Parathyroid adenoma (tissue), 2 donors: ENCODE measurements at regions not wholly inside any gene's neighbourhood (a gene's known extent, or its start where the extent isn't known, plus 50 kb on each side); places are given as distances from the start of the nearest gene placed in this dataset.

Experiments used
- H2AFZ ChIP-seq: fragments of 300-600 bp; sonication (generic); one replicate; pipeline ENCODE4 v1.7.0; 2017; ENCODE audit warnings: antibody characterized with exemption, mild to moderate bottlenecking
- H3K27ac ChIP-seq: fragments of 300-600 bp; sonication (generic); one replicate; pipeline ENCODE4 v1.7.0; 2017
- H3K27me3 ChIP-seq: fragments of 300-600 bp; sonication (generic); one replicate; pipeline ENCODE4 v1.7.0; 2017; ENCODE audit warnings: low read length; ENCODE audit not compliant: control insufficient read depth, insufficient read depth
- H3K36me3 ChIP-seq: fragments of 300-600 bp; sonication (generic); one replicate; pipeline ENCODE4 v1.7.0; 2017; ENCODE audit warnings: low read length; ENCODE audit not compliant: control insufficient read depth, insufficient read depth
- H3K4me1 ChIP-seq: fragments of 300-600 bp; sonication (generic); one replicate; pipeline ENCODE4 v1.7.0; 2017; ENCODE audit warnings: control low read depth
- H3K4me2 ChIP-seq: fragments of 300-600 bp; sonication (generic); one replicate; pipeline ENCODE4 v1.7.0; 2017; ENCODE audit warnings: low read length
- H3K4me3 ChIP-seq: fragments of 300-600 bp; sonication (generic); one replicate; pipeline ENCODE4 v1.7.0; 2017; ENCODE audit warnings: low read depth, low read length
- H3K79me2 ChIP-seq: fragments of 300-600 bp; sonication (generic); one replicate; pipeline ENCODE4 v1.7.0; 2017; ENCODE audit warnings: control low read depth
- H3K9ac ChIP-seq: fragments of 300-600 bp; sonication (generic); one replicate; pipeline ENCODE4 v1.7.0; 2017; ENCODE audit warnings: mild to moderate bottlenecking
- H3K9me3 ChIP-seq: fragments of 300-600 bp; sonication (generic); one replicate; pipeline ENCODE4 v1.7.0; 2017; ENCODE audit warnings: low read length; ENCODE audit not compliant: control insufficient read depth
- TF ChIP-seq, protein P1 (sequence below): fragments of 300-600 bp; sonication (generic); IDR thresholded peaks from one replicate; pipeline ENCODE4 v1.7.0; 2017; ENCODE audit warnings: antibody characterized with exemption, mild to moderate bottlenecking
- donor health status: primary hyperparathyroidism.

- Histone ChIP-seq H3K4me2 (no peak overlapping the region), H2AFZ (no peak overlapping the region), H3K27ac (no peak overlapping the region), H3K4me3 (no peak overlapping the region), H3K9me3 (no peaks in the 10 kb centered on the region), H3K4me1 (no peaks in the 10 kb centered on the region), H3K36me3 (no peaks in the 10 kb centered on the region), H3K27me3 (no peaks in the 10 kb centered on the region), H3K9ac (no peak overlapping the region), H3K79me2 (no peaks in the 10 kb centered on the region)
- TF ChIP-seq, protein P1, sequence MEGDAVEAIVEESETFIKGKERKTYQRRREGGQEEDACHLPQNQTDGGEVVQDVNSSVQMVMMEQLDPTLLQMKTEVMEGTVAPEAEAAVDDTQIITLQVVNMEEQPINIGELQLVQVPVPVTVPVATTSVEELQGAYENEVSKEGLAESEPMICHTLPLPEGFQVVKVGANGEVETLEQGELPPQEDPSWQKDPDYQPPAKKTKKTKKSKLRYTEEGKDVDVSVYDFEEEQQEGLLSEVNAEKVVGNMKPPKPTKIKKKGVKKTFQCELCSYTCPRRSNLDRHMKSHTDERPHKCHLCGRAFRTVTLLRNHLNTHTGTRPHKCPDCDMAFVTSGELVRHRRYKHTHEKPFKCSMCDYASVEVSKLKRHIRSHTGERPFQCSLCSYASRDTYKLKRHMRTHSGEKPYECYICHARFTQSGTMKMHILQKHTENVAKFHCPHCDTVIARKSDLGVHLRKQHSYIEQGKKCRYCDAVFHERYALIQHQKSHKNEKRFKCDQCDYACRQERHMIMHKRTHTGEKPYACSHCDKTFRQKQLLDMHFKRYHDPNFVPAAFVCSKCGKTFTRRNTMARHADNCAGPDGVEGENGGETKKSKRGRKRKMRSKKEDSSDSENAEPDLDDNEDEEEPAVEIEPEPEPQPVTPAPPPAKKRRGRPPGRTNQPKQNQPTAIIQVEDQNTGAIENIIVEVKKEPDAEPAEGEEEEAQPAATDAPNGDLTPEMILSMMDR = no peak
These were observed 172.4 kb upstream of the KCNH7 start for GRCh38 chr2:163011000-163011399.

- TF ChIP-seq, protein P1 = no peak
- H2AFZ ChIP-seq = no peak overlapping the region
- H3K27me3 ChIP-seq = no peaks in the 10 kb centered on the region
- H3K4me1 ChIP-seq = no peaks in the 10 kb centered on the region
- no peak overlapping the region for H3K9ac ChIP-seq
- H3K79me2 ChIP-seq = no peaks in the 10 kb centered on the region
- H3K4me2 ChIP-seq = no peak overlapping the region
- H3K36me3 ChIP-seq = no peaks in the 10 kb centered on the region
- no peaks in the 10 kb centered on the region for H3K9me3 ChIP-seq
- H3K4me3 ChIP-seq = no peak overlapping the region
- no peak overlapping the region for H3K27ac ChIP-seq
These were observed 170.1 kb upstream of the KCNH7 start for GRCh38 chr2:163008642-163009041.

GRCh38 chr2:162994718-162995117, 156.2 kb upstream of the KCNH7 start:
- no peaks in the 10 kb centered on the region for H3K9me3 ChIP-seq
- TF ChIP-seq, protein P1 = no peak
- H3K4me3 ChIP-seq = no peak overlapping the region
- no peaks in the 10 kb centered on the region for H3K27me3 ChIP-seq
- H3K4me1 ChIP-seq = no peaks in the 10 kb centered on the region
- H3K27ac ChIP-seq = no peak overlapping the region
- no peaks in the 10 kb centered on the region for H3K79me2 ChIP-seq
- H2AFZ ChIP-seq = no peak overlapping the region
- no peak overlapping the region for H3K4me2 ChIP-seq
- H3K9ac ChIP-seq = no peak overlapping the region
- H3K36me3 ChIP-seq = no peaks in the 10 kb centered on the region

- no peak overlapping the region for H3K4me2 ChIP-seq
- H3K4me3 ChIP-seq = no peak overlapping the region
- H3K27me3 ChIP-seq = no peaks in the 10 kb centered on the region
- no peak overlapping the region for H3K27ac ChIP-seq
- no peaks in the 10 kb centered on the region for H3K9me3 ChIP-seq
- no peak overlapping the region for H3K9ac ChIP-seq
- H3K36me3 ChIP-seq = no peaks in the 10 kb centered on the region
- no peaks in the 10 kb centered on the region for H3K4me1 ChIP-seq
- no peaks in the 10 kb centered on the region for H3K79me2 ChIP-seq
- no peak overlapping the region for H2AFZ ChIP-seq
- TF ChIP-seq, protein P1 = no peak
These were observed 154.3 kb upstream of the KCNH7 start for GRCh38 chr2:162992828-162993227.

GRCh38 chr2:162989507-162989906, 150.9 kb upstream of the KCNH7 start:
- H3K27ac ChIP-seq = no peak overlapping the region
- no peak overlapping the region for H2AFZ ChIP-seq
- TF ChIP-seq, protein P1 = no peak

More at GRCh38 chr2:162989507-162989906, 150.9 kb upstream of the KCNH7 start:
- H3K79me2 ChIP-seq = no peaks in the 10 kb centered on the region
- no peaks in the 10 kb centered on the region for H3K4me1 ChIP-seq
- H3K27me3 ChIP-seq = no peaks in the 10 kb centered on the region
- no peak overlapping the region for H3K4me2 ChIP-seq
- no peaks in the 10 kb centered on the region for H3K36me3 ChIP-seq
- no peaks in the 10 kb centered on the region for H3K9me3 ChIP-seq
- no peak overlapping the region for H3K4me3 ChIP-seq
- H3K9ac ChIP-seq = no peak overlapping the region
